ENCODE measurements at regions not wholly inside any gene's neighbourhood (a gene's known extent, or its start where the extent isn't known, plus 50 kb on each side); places are given as distances from the start of the nearest gene placed in this dataset.

DNA sequence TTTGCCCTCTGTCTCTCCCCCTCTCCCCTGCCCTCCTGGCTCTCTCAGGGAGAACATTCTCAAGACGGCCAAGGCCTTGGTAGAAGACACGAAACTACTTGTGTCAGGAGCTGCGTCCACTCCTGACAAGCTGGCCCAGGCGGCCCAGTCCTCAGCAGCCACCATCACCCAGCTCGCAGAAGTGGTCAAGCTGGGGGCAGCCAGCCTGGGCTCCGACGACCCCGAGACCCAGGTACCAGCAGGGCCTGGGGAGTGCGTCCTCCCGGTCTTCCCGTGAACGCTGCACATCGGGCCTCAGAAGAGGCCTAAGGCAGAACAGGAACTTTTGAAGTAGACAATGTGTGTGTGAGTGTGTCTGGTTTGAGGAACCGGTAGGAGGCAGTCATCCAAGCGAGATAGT, 245.4 kb upstream of the TPM1 start:
- Histone ChIP-seq H4K20me1 (ENCODE audit: insufficient read depth) (no peaks in the 10 kb centered on the region), H3K4me3 (ENCODE audit: low read length) (no peak overlapping the region), H3K27ac (ENCODE audit: low read length) (no peak overlapping the region), H3K36me3 (ENCODE audit: insufficient read depth, low read length) (no peaks in the 10 kb centered on the region), H3K9me2 (ENCODE audit: insufficient read depth, low read length) (no peaks in the 10 kb centered on the region), H3K79me2 (replicated peaks; ENCODE audit: insufficient read depth, low read length) (no peaks in the 10 kb centered on the region), H2AFZ (ENCODE audit: low read depth, low read length) (no peak overlapping the region), H3K9ac (ENCODE audit: low read length) (no peak overlapping the region), H3K9me3 (ENCODE audit: low read length) (no peaks in the 10 kb centered on the region), H3K27me3 (ENCODE audit: insufficient read depth, low read depth, low read length) (no peaks in the 10 kb centered on the region), H3K4me2 (ENCODE audit: low read length) (no peak overlapping the region), H3F3A (ENCODE audit: insufficient read depth, low read length, poor library complexity, severe bottlenecking) (no peaks in the 10 kb centered on the region)
- TF ChIP-seq, protein P1, sequence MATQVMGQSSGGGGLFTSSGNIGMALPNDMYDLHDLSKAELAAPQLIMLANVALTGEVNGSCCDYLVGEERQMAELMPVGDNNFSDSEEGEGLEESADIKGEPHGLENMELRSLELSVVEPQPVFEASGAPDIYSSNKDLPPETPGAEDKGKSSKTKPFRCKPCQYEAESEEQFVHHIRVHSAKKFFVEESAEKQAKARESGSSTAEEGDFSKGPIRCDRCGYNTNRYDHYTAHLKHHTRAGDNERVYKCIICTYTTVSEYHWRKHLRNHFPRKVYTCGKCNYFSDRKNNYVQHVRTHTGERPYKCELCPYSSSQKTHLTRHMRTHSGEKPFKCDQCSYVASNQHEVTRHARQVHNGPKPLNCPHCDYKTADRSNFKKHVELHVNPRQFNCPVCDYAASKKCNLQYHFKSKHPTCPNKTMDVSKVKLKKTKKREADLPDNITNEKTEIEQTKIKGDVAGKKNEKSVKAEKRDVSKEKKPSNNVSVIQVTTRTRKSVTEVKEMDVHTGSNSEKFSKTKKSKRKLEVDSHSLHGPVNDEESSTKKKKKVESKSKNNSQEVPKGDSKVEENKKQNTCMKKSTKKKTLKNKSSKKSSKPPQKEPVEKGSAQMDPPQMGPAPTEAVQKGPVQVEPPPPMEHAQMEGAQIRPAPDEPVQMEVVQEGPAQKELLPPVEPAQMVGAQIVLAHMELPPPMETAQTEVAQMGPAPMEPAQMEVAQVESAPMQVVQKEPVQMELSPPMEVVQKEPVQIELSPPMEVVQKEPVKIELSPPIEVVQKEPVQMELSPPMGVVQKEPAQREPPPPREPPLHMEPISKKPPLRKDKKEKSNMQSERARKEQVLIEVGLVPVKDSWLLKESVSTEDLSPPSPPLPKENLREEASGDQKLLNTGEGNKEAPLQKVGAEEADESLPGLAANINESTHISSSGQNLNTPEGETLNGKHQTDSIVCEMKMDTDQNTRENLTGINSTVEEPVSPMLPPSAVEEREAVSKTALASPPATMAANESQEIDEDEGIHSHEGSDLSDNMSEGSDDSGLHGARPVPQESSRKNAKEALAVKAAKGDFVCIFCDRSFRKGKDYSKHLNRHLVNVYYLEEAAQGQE (IDR thresholded peaks at IDR 0.05; ENCODE audit: borderline replicate concordance), result no peak
- TF ChIP-seq RAD21 (conservative IDR thresholded peaks at IDR 0.05), result no peak

DNA sequence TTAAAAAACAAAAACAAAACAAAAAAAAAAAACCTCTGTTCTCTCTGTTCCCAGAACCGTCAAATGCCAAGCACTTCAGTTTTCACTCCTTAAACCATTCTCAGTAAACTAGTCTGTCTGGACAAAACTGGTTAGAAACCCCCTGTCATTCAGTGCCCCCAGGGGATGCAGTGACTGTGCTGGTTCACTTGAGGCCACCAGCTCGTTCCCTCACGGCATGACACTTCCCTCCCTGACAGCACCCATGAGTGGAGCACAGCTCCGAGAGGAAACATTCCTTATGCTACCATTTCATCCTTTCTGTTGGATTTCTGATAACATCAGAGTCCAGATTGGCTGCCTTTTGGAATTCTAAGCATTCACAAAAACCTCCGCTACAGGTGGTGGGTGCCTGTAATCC, 244.0 kb upstream of the TPM1 start:
- no peak overlapping the region for H3K4me2 ChIP-seq (ENCODE audit: low read length)
- H2AFZ ChIP-seq (ENCODE audit: low read depth, low read length), result no peak overlapping the region
- no peaks in the 10 kb centered on the region for H3K9me3 ChIP-seq (ENCODE audit: low read length)
- no peak overlapping the region for H3K27ac ChIP-seq (ENCODE audit: low read length)
- no peak overlapping the region for H3K4me3 ChIP-seq (ENCODE audit: low read length)
- no peaks in the 10 kb centered on the region for H3K27me3 ChIP-seq (ENCODE audit: insufficient read depth, low read depth, low read length)
- H4K20me1 ChIP-seq (ENCODE audit: insufficient read depth), result no peaks in the 10 kb centered on the region
- TF ChIP-seq MXI1 (conservative IDR thresholded peaks at IDR 0.05; ENCODE audit: poor library complexity, severe bottlenecking), result no peak
- TF ChIP-seq EP300 (conservative IDR thresholded peaks at IDR 0.05; ENCODE audit: poor library complexity, severe bottlenecking), result no peak
- no peak for TF ChIP-seq TAF1 (IDR thresholded peaks at IDR 0.05; ENCODE audit: low read depth)
- TF ChIP-seq, protein P2, sequence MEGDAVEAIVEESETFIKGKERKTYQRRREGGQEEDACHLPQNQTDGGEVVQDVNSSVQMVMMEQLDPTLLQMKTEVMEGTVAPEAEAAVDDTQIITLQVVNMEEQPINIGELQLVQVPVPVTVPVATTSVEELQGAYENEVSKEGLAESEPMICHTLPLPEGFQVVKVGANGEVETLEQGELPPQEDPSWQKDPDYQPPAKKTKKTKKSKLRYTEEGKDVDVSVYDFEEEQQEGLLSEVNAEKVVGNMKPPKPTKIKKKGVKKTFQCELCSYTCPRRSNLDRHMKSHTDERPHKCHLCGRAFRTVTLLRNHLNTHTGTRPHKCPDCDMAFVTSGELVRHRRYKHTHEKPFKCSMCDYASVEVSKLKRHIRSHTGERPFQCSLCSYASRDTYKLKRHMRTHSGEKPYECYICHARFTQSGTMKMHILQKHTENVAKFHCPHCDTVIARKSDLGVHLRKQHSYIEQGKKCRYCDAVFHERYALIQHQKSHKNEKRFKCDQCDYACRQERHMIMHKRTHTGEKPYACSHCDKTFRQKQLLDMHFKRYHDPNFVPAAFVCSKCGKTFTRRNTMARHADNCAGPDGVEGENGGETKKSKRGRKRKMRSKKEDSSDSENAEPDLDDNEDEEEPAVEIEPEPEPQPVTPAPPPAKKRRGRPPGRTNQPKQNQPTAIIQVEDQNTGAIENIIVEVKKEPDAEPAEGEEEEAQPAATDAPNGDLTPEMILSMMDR (IDR thresholded peaks at IDR 0.05; ENCODE audit: poor library complexity, severe bottlenecking), result no peak
- TF ChIP-seq EZH2 (IDR thresholded peaks at IDR 0.05; ENCODE audit: borderline replicate concordance, insufficient read depth, low read length, poor library complexity, severe bottlenecking), result no peak
- no peak for TF ChIP-seq POLR2AphosphoS5 (IDR thresholded peaks at IDR 0.05)
- TF ChIP-seq, protein P1 (IDR thresholded peaks at IDR 0.05; ENCODE audit: borderline replicate concordance), result no peak
- no peak for TF ChIP-seq SMC3 (conservative IDR thresholded peaks at IDR 0.05; ENCODE audit: poor library complexity)
- TF ChIP-seq RAD21 (conservative IDR thresholded peaks at IDR 0.05), result no peak
- H3K9me2 ChIP-seq (ENCODE audit: insufficient read depth, low read length), result no peaks in the 10 kb centered on the region
- no peaks in the 10 kb centered on the region for H3K36me3 ChIP-seq (ENCODE audit: insufficient read depth, low read length)
- H3K79me2 ChIP-seq (replicated peaks; ENCODE audit: insufficient read depth, low read length), result no peaks in the 10 kb centered on the region
- no peaks in the 10 kb centered on the region for H3F3A ChIP-seq (ENCODE audit: insufficient read depth, low read length, poor library complexity, severe bottlenecking)
- H3K9ac ChIP-seq (ENCODE audit: low read length), result no peak overlapping the region
